Activated naive CD8-positive, alpha-beta T cell treated with anti-CD3 and anti-CD28 coated beads, Interleukin-2, amount 10 ng/mL, durations not matched to agents 7 days and 5 days (primary cell): ENCODE measurements at regions not wholly inside any gene's neighbourhood (a gene's known extent, or its start where the extent isn't known, plus 50 kb on each side); places are given as distances from the start of the nearest gene placed in this dataset.
"Not testable (repeated sequence)": the region's sequence is repeated elsewhere in the genome, so short reads cannot be mapped to it uniquely, and the experiment has no call there.

Experiments
- ATAC-seq: fragments of 150-1000 bp; cut with Tn5 transposase; one replicate; pipeline ENCODE4 v1.10.0; 2021; ENCODE audit warnings: low read depth, moderate library complexity
- POLR2A ChIA-PET: fragments of 350-600 bp; sonication (Branson Sonifier 250); formaldehyde crosslinking; loops from one replicate; lab custom pipeline; 2021; ENCODE audit warnings: antibody characterized with exemption; lab: Charles Lee
- DNase-seq: peaks from one replicate; pipeline ENCODE4 v3.0.0; 2021
- H3K27ac Mint-ChIP-seq: one replicate; pipeline ENCODE4 v1.8.0; 2022; ENCODE audit warnings: mild to moderate bottlenecking, mixed read lengths
- H3K27me3 Mint-ChIP-seq: one replicate; pipeline ENCODE4 v1.8.0; 2022; ENCODE audit warnings: mild to moderate bottlenecking, moderate library complexity, mixed read lengths
- H3K36me3 Mint-ChIP-seq: one replicate; pipeline ENCODE4 v1.8.0; 2021; ENCODE audit warnings: mild to moderate bottlenecking, mixed read lengths
- H3K4me1 Mint-ChIP-seq: one replicate; pipeline ENCODE4 v1.8.0; 2021; ENCODE audit warnings: mixed read lengths
- H3K4me3 Mint-ChIP-seq: one replicate; pipeline ENCODE4 v1.8.0; 2022; ENCODE audit warnings: mild to moderate bottlenecking, moderate library complexity, mixed read lengths
- H3K9me3 Mint-ChIP-seq: one replicate; pipeline ENCODE4 v1.8.0; 2021; ENCODE audit warnings: mixed read lengths

DNA sequence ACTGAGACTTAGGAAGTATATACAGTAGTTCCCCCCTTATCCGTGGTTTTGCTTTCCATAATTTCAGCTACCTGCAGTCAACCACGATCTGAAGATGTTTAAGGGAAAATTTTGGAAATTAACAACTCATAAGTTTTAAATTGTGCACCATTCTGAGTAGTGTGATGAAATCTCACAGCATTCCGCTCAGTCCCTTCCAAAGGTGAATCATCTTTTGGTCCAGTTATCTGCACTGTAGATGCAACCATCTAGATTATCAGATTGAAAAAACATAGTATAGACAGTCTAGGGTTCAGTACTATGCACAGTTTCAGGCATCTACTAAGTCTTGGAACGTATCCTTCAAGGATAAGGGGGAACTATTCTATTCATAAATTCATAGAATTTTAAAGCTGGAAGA lies 109.0 kb downstream of the ANXA3 start:
- POLR2A ChIA-PET: no interaction called here
- peaks cover 2% of the 10 kb centered on the region for H3K27me3 Mint-ChIP-seq
- DNase-seq (no peak), ATAC-seq (no peak)
- H3K36me3 Mint-ChIP-seq: peaks cover 6% of the 10 kb centered on the region
- peaks cover 3% of the 10 kb centered on the region for H3K9me3 Mint-ChIP-seq
- no peak overlapping the region for H3K4me3 Mint-ChIP-seq
- H3K27ac Mint-ChIP-seq: no peak overlapping the region
- H3K4me1 Mint-ChIP-seq: peaks cover 51% of the 10 kb centered on the region

DNA sequence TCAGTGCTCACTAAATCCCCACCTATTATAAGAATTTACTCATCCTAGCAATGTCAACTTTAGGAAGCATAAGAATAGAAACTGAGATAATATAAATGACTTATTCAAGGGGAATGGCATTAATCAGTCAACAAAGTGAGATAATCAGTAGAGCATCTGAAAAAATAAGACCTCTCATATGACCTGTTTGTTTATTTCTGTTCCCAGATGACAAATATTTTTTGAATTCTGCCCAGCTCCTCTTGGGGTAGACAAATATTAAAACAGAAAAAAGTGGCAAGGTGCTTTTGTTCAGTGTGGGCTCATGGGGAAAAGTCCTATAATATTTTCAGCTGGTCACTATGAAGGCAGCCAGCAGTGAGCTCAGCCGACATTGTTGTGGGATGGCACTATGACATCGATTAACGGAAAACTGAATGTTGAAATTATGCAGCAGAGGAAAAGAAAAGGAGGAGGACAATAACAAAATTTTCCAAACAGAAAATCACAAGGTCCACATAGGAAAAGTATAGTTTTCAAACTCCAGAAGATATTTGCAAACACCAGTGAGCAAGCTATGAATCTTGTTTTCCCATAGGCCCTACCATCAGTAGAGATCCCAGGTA lies 109.6 kb downstream of the ANXA3 start:
- Mint-ChIP-seq H3K36me3 (peaks cover 6% of the 10 kb centered on the region), H3K27ac (no peak overlapping the region), H3K4me1 (peaks cover 49% of the 10 kb centered on the region), H3K27me3 (peaks cover 2% of the 10 kb centered on the region), H3K9me3 (peaks cover 3% of the 10 kb centered on the region), H3K4me3 (no peak overlapping the region)
- POLR2A ChIA-PET: no interaction called here
- no peak for ATAC-seq
- no peak for DNase-seq

DNA sequence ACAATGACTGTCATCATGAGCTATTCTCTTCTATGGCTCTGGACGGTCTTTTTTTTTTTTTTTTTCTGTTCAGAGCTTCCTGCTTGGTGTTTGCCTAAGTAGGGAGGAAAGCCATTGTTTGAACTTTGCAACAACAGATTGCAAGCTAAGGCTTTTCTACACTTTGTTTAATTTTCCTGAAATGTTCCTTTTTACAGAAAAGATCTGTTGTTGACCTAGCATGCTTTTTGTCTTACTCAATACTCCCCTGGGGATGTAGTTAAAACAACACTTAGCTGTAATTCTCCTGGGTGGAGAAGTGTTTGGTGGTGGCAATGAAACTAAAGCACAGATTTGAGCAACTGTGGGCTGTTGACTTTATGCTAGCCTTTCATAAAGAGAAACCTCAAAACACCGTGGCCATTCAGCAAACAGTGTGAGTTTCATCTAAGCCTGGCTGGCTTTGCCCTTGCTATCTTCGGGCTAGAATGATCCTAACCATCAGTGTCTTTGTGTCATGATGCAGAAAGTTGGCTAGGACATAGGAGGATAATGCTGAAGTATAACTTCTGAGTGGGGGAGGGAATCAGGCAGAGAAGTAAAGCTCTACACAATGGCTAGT lies 110.5 kb downstream of the ANXA3 start:
- Mint-ChIP-seq H3K4me3 (no peak overlapping the region), H3K27ac (peak overlapping the region; percentile 43), H3K27me3 (peaks cover 2% of the 10 kb centered on the region), H3K36me3 (peaks cover 6% of the 10 kb centered on the region), H3K9me3 (peaks cover 3% of the 10 kb centered on the region), H3K4me1 (peaks cover 49% of the 10 kb centered on the region)
- DNase-seq (no peak), ATAC-seq (no peak)
- POLR2A ChIA-PET: no interaction called here

DNA sequence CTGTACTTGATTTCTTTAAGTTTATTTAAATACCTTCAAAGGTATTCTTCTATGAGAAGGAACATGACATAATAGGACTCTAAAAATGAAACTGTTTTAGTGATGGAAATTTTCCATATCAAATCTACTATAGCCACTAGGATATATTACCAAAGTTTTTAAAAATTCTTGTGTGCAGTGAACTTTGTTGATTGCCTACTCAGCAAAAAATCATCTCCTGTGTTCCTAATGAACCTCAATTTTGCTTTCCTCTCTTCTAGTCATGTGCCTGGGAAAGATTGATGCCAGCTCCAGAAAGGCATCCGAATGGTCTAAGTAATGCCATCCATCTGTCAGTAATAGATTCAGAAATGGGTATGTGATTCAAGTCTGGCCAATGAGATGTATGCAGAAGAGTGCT lies 111.1 kb downstream of the ANXA3 start:
- Mint-ChIP-seq H3K27me3 (peaks cover 2% of the 10 kb centered on the region), H3K27ac (no peak overlapping the region), H3K4me1 (peaks cover 43% of the 10 kb centered on the region), H3K36me3 (peaks cover 6% of the 10 kb centered on the region), H3K9me3 (peaks cover 3% of the 10 kb centered on the region), H3K4me3 (no peak overlapping the region)
- ATAC-seq: no peak
- POLR2A ChIA-PET: no interaction called here
- no peak for DNase-seq

DNA sequence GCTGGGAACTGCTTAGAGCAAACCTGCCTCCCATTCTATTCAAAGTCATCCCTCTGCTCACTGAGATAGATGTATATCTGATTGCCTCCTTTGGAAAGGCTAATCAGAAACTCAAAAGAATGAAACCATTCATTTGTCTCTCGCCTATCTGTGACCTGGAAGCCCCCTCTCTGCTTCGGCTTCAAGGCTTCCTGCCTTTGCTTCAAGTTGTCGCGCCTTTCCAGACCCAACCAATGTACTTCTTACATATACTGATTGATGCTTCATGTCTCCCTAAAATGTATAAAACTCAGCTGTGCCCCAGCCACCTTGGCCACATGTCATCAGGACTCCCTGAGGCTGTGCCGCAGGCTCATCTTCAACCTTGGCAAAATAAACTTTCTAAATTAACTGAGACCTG lies 111.9 kb upstream of the BMP2K start:
- DNase-seq, H3K4me3 Mint-ChIP-seq, POLR2A ChIA-PET, H3K9me3 Mint-ChIP-seq, H3K27ac Mint-ChIP-seq, H3K27me3 Mint-ChIP-seq, H3K36me3 Mint-ChIP-seq, ATAC-seq: not testable (repeated sequence)
- peaks cover 32% of the 10 kb centered on the region for H3K4me1 Mint-ChIP-seq

DNA sequence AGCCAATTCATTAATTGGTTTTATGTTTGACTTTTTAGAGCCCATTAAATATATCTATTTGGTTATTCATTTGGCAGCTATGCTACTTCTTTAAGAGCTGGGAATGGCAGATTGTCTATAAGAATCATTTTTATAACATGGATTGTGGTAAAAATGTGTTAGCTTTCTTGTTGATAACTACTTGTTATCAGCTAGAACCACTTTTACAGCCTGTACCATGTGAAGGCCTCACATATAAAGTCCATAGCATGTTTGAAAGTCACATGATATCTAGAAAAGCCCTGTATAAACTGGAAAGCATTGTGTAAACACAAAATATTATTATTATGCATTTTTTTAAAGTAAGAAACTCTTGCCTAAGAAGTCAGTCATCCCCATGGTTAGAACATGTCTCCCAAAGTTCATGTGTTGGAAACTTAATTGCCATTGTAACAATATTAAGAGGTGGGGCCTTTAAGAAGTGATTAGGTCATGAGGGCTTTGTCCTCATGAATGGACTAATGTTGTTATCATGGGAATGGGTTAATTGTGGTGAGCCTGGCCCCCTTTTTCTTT lies 110.9 kb upstream of the BMP2K start:
- POLR2A ChIA-PET: no interaction called here
- H3K27ac Mint-ChIP-seq: no peak overlapping the region
- ATAC-seq: no peak
- no peak for DNase-seq
- peaks cover 34% of the 10 kb centered on the region for H3K4me1 Mint-ChIP-seq
- H3K27me3 Mint-ChIP-seq: peaks cover 2% of the 10 kb centered on the region
- H3K9me3 Mint-ChIP-seq: peaks cover 7% of the 10 kb centered on the region
- no peak overlapping the region for H3K4me3 Mint-ChIP-seq
- peaks cover 7% of the 10 kb centered on the region for H3K36me3 Mint-ChIP-seq

DNA sequence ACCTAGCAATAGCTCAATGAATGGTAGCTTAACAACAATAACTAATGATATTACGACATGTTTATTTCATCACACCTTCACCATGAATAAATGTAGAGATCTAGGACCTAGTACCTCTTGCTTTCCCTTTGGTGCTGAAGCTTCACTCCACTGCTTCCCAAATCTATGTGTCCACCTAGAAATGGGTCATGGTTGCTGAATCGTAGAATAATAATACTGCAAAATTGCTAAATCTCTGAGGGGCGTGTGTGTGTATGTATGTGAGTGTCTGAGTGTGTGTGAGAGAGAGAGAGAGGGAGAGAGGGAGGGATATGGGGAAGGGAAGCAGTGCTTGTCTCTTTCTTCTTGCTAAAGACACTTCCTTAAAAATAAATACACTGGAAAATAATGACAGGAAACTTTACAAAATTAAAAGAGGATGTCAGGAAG lies 109.3 kb upstream of the BMP2K start:
- ATAC-seq (no peak), DNase-seq (no peak)
- POLR2A ChIA-PET: no interaction called here
- peaks cover 32% of the 10 kb centered on the region for H3K4me1 Mint-ChIP-seq
- H3K36me3 Mint-ChIP-seq: peaks cover 7% of the 10 kb centered on the region
- H3K27me3 Mint-ChIP-seq: peaks cover 2% of the 10 kb centered on the region
- peaks cover 7% of the 10 kb centered on the region for H3K9me3 Mint-ChIP-seq
- H3K4me3 Mint-ChIP-seq: no peak overlapping the region
- H3K27ac Mint-ChIP-seq: no peak overlapping the region

DNA sequence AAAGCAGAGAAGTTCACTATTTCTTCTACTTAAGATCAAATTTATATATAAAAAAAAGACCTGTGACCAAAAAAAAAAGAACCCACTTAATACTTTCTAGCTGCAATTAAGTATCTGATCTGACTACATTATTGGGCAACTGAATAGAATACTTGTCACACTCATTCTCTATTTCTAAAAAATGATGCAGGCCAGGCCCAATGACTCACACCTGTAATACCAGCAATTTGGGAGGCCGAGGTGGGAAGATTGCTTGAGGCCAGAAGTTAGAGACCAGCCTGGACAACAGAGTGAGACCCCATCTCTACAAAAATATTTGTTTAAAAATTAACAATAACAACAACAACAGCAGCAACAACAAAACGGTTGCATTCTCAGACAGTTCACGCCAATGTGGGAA lies 108.8 kb upstream of the BMP2K start:
- POLR2A ChIA-PET: no interaction called here
- Mint-ChIP-seq H3K9me3 (peaks cover 7% of the 10 kb centered on the region), H3K27ac (no peak overlapping the region), H3K4me1 (peaks cover 27% of the 10 kb centered on the region), H3K27me3 (peaks cover 2% of the 10 kb centered on the region), H3K4me3 (no peak overlapping the region), H3K36me3 (peaks cover 7% of the 10 kb centered on the region)
- no peak for DNase-seq
- ATAC-seq: no peak

DNA sequence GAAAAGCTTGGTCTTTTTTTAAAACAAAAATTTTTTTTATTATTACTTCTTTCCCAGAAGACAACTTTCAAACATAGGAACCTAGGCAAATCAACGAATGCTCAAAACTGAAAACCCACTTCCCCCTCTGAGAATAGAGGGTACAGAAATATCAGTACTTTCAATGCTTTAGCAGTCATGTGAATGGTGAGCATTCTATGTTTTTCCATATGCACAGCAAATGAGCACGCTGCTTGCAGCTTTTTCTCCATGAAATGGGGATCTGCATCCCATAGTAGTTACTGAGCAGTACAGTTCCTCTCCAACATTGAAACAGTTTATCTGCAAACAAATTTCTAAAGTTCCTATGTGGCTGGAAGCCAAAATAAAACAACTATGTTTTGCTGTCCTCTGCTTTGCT lies 108.4 kb upstream of the BMP2K start:
- peaks cover 7% of the 10 kb centered on the region for H3K9me3 Mint-ChIP-seq
- no peak for ATAC-seq
- peaks cover 7% of the 10 kb centered on the region for H3K36me3 Mint-ChIP-seq
- POLR2A ChIA-PET: no interaction called here
- H3K27me3 Mint-ChIP-seq: peaks cover 2% of the 10 kb centered on the region
- H3K4me3 Mint-ChIP-seq: no peak overlapping the region
- DNase-seq: no peak
- H3K27ac Mint-ChIP-seq: no peak overlapping the region
- H3K4me1 Mint-ChIP-seq: peaks cover 26% of the 10 kb centered on the region

DNA sequence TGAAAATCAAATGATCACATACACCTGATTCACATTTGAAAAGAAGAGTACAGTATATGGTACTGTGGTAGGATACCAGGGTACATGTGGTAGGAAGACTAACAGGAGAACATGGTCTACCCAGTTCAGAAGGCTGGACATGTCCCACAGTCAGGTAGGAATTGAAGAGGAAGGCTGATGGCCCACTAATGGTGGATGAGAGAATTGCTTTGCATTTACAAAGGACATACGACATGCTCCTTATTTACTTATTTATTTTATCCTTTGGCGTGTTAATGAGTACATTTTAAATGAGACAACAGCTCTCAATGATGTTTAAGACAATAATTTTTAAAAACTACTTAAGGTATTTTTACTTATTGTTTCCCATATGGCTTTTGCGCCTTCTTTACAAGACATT lies 106.7 kb upstream of the BMP2K start:
- Mint-ChIP-seq H3K9me3 (peaks cover 3% of the 10 kb centered on the region), H3K36me3 (peaks cover 2% of the 10 kb centered on the region), H3K4me1 (peaks cover 11% of the 10 kb centered on the region), H3K27me3 (no peaks in the 10 kb centered on the region), H3K27ac (no peak overlapping the region), H3K4me3 (no peak overlapping the region)
- ATAC-seq (no peak), DNase-seq (no peak)
- POLR2A ChIA-PET: no interaction called here

DNA sequence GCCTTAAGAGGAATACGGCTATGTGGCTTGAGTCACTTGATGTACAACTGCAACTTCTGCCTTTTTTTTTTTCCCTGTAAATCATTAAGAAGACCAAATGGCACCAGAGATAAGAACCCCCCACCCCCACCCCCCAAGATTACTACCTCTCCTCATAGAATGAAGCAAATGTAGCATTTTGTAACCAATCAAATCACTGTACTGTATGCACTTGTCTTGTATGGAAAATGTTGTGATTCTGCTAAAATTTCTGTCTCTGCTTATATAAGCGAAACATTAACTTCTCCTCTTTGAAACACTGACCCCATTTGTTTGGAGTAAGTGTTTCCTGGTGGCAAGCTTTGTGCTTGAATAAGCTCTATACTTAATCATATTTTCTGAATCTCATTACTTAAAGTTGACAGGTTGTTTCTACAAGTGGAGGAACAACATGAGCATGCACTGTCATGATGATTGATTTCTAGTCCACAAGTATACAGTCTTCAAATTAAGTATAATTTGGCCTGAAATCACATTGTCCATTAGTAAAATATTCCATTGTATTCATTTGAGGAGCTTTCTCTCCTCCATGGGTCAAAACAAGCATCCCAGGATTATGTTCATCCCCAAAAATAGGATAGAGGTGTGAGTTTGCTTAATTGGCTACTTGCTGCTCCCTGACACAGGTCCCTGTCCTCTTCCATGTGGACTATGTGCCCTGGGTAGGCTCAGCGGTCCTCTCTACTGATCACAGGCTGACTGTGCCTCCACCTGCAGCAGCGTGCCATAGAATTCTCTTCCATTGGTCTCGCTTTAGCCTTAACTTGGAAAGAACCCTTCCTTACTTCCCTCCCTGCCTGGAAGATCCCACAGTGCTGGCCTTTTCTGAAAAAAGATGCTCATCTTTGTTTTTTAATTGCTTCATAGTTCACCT lies 104.0 kb upstream of the BMP2K start:
- H3K36me3 Mint-ChIP-seq: peaks cover 2% of the 10 kb centered on the region
- no peaks in the 10 kb centered on the region for H3K27me3 Mint-ChIP-seq
- POLR2A ChIA-PET: no interaction called here
- ATAC-seq: no peak
- H3K27ac Mint-ChIP-seq: no peak overlapping the region
- peaks cover 8% of the 10 kb centered on the region for H3K9me3 Mint-ChIP-seq
- no peak for DNase-seq
- peaks cover 5% of the 10 kb centered on the region for H3K4me1 Mint-ChIP-seq
- H3K4me3 Mint-ChIP-seq: no peak overlapping the region

DNA sequence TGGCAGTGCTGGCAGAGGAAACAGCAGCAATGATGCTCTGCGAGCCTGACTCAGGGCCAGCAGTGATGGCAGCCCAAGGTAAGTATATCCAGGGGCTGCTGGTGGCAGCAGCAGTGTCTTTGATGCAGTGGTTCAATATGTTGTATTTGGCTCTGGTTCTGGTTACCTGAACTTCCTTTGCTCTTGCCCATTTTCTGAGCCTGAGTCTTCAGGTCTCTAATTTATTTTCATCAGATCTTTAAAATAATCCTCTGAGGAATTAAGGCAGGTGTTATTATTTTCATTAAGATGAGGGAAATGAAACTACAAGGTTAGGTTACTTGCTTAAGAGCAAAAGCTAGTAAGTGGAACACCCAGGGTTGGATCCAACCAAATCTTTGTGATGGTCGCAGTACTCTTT lies 102.8 kb upstream of the BMP2K start:
- H3K4me3 Mint-ChIP-seq: no peak overlapping the region
- POLR2A ChIA-PET: no interaction called here
- peaks cover 4% of the 10 kb centered on the region for H3K4me1 Mint-ChIP-seq
- H3K27me3 Mint-ChIP-seq: no peaks in the 10 kb centered on the region
- DNase-seq: no peak
- no peak for ATAC-seq
- peaks cover 2% of the 10 kb centered on the region for H3K36me3 Mint-ChIP-seq
- peaks cover 8% of the 10 kb centered on the region for H3K9me3 Mint-ChIP-seq
- no peak overlapping the region for H3K27ac Mint-ChIP-seq

DNA sequence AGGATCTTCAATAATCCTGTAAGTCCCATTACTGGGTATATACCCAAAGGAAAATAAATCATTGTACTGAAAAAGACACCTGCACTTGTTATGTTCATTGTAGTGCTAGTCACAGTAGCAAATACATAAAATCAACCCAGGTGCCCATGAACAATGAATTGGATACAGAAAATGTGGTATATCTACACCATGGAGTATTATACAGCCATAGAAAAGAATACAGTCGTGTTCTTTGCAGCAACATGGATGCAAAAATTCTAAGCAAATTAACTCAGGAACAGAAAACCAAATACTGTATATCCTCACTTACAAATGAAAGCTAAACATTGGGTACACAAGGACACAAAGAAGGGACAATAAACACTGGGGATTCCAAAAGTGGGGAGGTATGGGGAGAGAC lies 100.8 kb upstream of the BMP2K start:
- no peak for ATAC-seq
- Mint-ChIP-seq H3K27me3 (no peaks in the 10 kb centered on the region), H3K4me1 (peaks cover 1% of the 10 kb centered on the region), H3K9me3 (peaks cover 5% of the 10 kb centered on the region), H3K36me3 (no peaks in the 10 kb centered on the region), H3K27ac (no peak overlapping the region), H3K4me3 (no peak overlapping the region)
- POLR2A ChIA-PET: no interaction called here
- no peak for DNase-seq
